ENCODE measurements at regions not wholly inside any gene's neighbourhood (a gene's known extent, or its start where the extent isn't known, plus 50 kb on each side); places are given as distances from the start of the nearest gene placed in this dataset.

- TF ChIP-seq CTCF (IDR thresholded peaks at IDR 0.05) (no peak), POLR2A (IDR thresholded peaks at IDR 0.05) (no peak)
Observed at GRCh38 chr20:51906679-51907078, 104.4 kb upstream of the SALL4 start.

Data from lower leg skin (tissue), 3 donors.